ENCODE measurements at regions not wholly inside any gene's neighbourhood (a gene's known extent, or its start where the extent isn't known, plus 50 kb on each side); places are given as distances from the start of the nearest gene placed in this dataset.

DNA sequence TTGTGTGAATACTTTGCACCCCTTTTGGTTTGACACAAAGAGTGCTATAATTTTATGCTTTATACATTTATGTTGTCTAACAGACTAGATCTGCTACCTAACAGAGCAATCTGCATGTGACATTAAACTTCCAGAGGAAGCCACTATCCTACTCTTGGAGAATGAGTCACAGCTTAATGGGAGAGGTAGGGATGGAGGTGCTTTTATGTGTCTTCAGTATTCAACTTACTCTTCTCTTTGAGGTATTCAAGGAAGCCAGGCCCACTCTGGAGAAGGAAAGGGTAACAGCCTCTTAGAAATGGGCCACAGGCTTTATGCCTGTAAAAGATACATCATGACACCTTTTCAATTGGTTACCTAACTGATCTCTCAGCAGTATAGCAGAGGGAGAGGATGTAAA lies 85.8 kb upstream of the NEUROD1 start:
- no peak for TF ChIP-seq POLR2AphosphoS5 (IDR thresholded peaks at IDR 0.05; ENCODE audit: low read depth, low read length)
- no peak for TF ChIP-seq SPI1 (IDR thresholded peaks at IDR 0.05; ENCODE audit: low read depth, low read length)

All from GM12891 (cell line).